ENCODE measurements at regions not wholly inside any gene's neighbourhood (a gene's known extent, or its start where the extent isn't known, plus 50 kb on each side); places are given as distances from the start of the nearest gene placed in this dataset.

DNA sequence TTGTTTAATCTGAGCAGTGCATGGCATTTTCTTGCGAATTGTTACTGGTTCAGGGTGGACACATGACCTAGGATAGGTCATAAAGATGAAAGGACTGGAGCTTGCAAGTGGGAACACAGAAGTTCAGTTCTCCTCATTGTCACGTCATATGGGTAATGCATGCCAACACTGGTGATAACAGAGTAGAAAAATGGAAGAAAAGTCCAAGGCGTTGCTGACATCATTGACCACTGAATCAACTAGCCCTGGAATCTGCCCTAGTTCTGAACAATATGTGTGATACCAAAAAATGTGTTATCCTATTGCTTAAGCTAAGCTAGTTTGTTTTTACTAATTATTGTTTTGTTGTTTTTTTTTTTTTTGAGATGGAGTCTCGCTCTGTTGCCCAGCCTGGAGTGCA lies 234.2 kb upstream of the MAF start:
- TF ChIP-seq, protein P1, sequence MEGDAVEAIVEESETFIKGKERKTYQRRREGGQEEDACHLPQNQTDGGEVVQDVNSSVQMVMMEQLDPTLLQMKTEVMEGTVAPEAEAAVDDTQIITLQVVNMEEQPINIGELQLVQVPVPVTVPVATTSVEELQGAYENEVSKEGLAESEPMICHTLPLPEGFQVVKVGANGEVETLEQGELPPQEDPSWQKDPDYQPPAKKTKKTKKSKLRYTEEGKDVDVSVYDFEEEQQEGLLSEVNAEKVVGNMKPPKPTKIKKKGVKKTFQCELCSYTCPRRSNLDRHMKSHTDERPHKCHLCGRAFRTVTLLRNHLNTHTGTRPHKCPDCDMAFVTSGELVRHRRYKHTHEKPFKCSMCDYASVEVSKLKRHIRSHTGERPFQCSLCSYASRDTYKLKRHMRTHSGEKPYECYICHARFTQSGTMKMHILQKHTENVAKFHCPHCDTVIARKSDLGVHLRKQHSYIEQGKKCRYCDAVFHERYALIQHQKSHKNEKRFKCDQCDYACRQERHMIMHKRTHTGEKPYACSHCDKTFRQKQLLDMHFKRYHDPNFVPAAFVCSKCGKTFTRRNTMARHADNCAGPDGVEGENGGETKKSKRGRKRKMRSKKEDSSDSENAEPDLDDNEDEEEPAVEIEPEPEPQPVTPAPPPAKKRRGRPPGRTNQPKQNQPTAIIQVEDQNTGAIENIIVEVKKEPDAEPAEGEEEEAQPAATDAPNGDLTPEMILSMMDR (IDR thresholded peaks at IDR 0.05): no peak
- TF ChIP-seq EZH2 (IDR thresholded peaks at IDR 0.05; ENCODE audit: borderline replicate concordance, insufficient read depth, low read depth, low read length, poor library complexity, severe bottlenecking): no peak
